Esophagus squamous epithelium (tissue), 4 donors: ENCODE measurements at regions not wholly inside any gene's neighbourhood (a gene's known extent, or its start where the extent isn't known, plus 50 kb on each side); places are given as distances from the start of the nearest gene placed in this dataset.

Experiments used
- CTCF ChIP-seq, 6 experiments: fragments of 450-650 bp in 4 of 6; fragments of 200-600 bp in 2 of 6; sonication (generic) in 2 of 6; IDR thresholded peaks; one replicate each; pipeline ENCODE4 v1.5.1; 2016 to 2019; ENCODE audit warnings: antibody characterized with exemption in 6 of 6, mild to moderate bottlenecking in 4 of 6, moderate library complexity in 4 of 6
- POLR2A ChIP-seq, 4 donors: fragments of 450-650 bp; IDR thresholded peaks; one replicate each; pipeline ENCODE4 v1.6.1; 2017; ENCODE audit warnings: antibody characterized with exemption in 4 of 4, mild to moderate bottlenecking in 4 of 4, moderate library complexity in 3 of 4

DNA sequence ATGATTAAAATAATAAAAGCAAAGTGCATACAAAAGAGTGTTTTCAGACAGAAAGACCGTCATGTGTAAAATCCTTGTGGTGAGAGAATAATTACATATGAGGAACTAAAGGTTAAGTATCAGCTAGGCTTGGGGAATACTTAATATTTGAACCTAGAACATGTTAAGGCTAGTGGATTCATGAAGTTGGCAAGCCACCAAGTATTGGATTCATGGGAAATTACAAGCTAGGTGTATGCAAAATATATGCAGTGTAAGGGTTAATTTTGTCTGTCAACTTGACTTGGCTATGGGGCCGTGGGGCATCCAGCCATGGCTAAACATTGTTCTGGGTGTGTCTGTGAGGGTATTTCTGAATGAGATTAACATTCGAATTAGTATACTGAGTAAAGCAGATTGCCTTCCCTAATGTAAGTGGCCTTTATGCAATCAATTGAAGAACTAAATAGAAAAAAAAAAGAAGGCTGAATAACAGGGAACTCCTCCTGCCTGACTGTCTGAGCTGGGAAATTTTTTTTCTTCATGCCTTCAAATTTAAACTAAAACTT is 533.5 kb upstream of the KLF12 start:
- TF ChIP-seq POLR2A (IDR thresholded peaks at IDR 0.05) (no peak), CTCF (IDR thresholded peaks at IDR 0.05) (no peak)
